Activated naive CD4-positive, alpha-beta T cell treated with anti-CD3 and anti-CD28 coated beads for 36 hours (primary cell): ENCODE measurements at regions not wholly inside any gene's neighbourhood (a gene's known extent, or its start where the extent isn't known, plus 50 kb on each side); places are given as distances from the start of the nearest gene placed in this dataset.

Experiments
- CTCF ChIA-PET: fragments of 350-600 bp; sonication (Branson Sonifier 250); formaldehyde crosslinking; loops from one replicate; lab custom pipeline; 2021; ENCODE audit warnings: antibody characterized with exemption; lab: Charles Lee
- DNase-seq: peaks from one replicate; pipeline ENCODE4 v3.0.0-alpha.2; 2020
- H3K27ac Mint-ChIP-seq: one replicate; pipeline ENCODE4 v1.8.0; 2021; ENCODE audit warnings: mild to moderate bottlenecking, mixed read lengths
- H3K27me3 Mint-ChIP-seq: one replicate; pipeline ENCODE4 v1.8.0; 2021; ENCODE audit warnings: low read depth, mixed read lengths
- H3K36me3 Mint-ChIP-seq: one replicate; pipeline ENCODE4 v1.8.0; 2021; ENCODE audit warnings: low read depth, mixed read lengths
- H3K4me1 Mint-ChIP-seq: one replicate; pipeline ENCODE4 v1.8.0; 2021; ENCODE audit warnings: low read depth, mixed read lengths
- H3K4me3 Mint-ChIP-seq: one replicate; pipeline ENCODE4 v1.8.0; 2021; ENCODE audit warnings: mild to moderate bottlenecking, moderate library complexity, mixed read lengths
- H3K9me3 Mint-ChIP-seq: one replicate; pipeline ENCODE4 v1.8.0; 2021; ENCODE audit warnings: mixed read lengths
- intact Hi-C: fragments of 100-400 bp; cut with micrococcal nuclease; formaldehyde crosslinking; loops from one replicate; pipeline ENCODE4 v1.15.1; 2023

DNA sequence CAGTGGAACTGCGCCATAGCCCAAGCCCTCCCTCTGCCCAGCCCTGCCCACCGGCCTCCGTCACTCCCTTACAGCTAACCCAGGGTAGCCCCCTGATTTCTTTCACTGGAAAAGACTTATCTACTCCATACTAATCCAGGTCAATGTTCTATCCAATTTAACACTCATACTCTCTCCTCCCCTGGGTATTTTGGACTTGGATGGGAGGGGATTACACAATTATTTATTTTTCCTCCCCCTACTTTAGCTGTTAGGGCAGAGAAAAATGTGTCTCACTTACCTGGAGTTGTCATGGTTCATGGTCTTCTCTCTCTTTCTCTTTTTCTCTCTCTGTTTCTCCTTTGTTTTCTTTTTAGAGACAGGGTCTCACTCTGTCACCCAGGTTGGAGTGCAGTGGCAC, 100.6 kb upstream of the ST8SIA3 start:
- CTCF ChIA-PET = interaction anchor here (0.6 kb wide), 1 partner anchor 31 kb away, joined by 3 read pairs; no protein-coding TSS in a partner anchor
- H3K4me1 Mint-ChIP-seq = no peaks in the 10 kb centered on the region

GRCh38 chr18:57253903-57254302, 98.5 kb upstream of the ST8SIA3 start:
- no peaks in the 10 kb centered on the region for H3K27me3 Mint-ChIP-seq
- H3K4me3 Mint-ChIP-seq = no peak overlapping the region
- intact Hi-C loops = no loop called here
- no peaks in the 10 kb centered on the region for H3K9me3 Mint-ChIP-seq
- no peaks in the 10 kb centered on the region for H3K4me1 Mint-ChIP-seq
- CTCF ChIA-PET = no interaction called here
- no peak overlapping the region for H3K27ac Mint-ChIP-seq
- DNase-seq = no peak
- no peaks in the 10 kb centered on the region for H3K36me3 Mint-ChIP-seq

More for the DNA sequence above, 100.6 kb upstream of the ST8SIA3 start:
- Mint-ChIP-seq H3K27ac (no peak overlapping the region), H3K27me3 (peaks cover 3% of the 10 kb centered on the region), H3K36me3 (no peaks in the 10 kb centered on the region), H3K4me3 (no peak overlapping the region), H3K9me3 (no peaks in the 10 kb centered on the region)
- intact Hi-C loops = no loop called here
- DNase-seq = no peak

DNA sequence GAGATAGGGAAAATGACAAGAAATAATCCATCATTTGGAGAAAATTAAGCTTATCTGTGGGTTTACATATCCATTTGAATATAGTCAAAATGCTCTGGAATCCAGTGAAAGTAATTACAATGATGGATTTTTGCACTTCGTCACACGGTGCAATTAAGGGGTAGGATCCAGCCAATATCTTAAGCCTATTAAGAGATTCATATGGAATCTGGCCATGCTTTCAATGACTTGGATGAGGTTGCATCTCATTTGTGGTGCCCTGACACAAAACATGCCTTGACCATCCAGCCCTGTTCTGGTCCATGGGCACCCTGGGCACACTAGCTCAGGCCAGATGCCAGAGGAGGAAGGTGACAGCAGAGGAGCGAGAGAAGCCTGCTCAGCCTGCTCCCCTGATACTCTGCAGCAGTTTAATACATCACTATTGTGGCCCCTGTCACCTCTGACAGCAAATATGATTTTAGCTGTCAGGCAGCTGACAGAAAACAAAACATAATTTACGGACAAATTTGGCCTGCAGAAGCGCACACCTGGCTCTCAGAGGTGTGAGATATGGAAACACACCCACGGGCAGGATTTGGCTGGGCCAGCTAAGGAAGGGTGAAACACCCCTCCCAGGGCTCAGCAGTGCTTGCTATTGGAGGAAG, 94.1 kb upstream of the ST8SIA3 start:
- no peak for DNase-seq
- CTCF ChIA-PET = no interaction called here
- Mint-ChIP-seq H3K4me1 (no peaks in the 10 kb centered on the region), H3K27me3 (peaks cover 4% of the 10 kb centered on the region), H3K9me3 (no peaks in the 10 kb centered on the region), H3K4me3 (no peak overlapping the region), H3K27ac (no peak overlapping the region), H3K36me3 (no peaks in the 10 kb centered on the region)
- intact Hi-C loops = no loop called here

DNA sequence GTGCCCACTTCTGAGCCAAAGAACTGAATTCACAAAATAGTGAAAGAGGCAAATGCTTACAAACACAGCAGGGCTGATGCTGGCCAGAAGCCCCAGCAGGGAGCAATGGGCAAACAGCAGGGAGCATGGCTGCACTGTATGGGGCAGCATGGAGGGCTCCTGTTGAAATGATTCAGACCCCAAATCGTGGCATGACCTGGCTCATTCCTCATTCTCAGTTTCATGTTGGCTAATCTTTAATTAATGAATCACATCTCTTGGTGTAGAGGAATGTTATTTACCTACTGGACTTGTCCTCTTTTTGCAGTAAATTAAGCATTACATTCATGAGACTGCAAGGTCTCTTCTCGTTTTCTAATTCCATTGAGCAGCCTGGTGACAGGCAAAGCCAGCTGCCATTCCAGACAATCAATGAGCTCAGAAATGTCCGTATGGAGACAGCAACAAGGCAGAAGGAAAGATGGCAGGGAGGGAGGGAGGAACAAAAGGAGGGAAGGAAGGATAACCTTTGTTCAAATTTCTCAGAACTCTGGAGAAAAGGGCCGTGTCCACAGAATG, 84.9 kb upstream of the ST8SIA3 start:
- CTCF ChIA-PET = no interaction called here
- Mint-ChIP-seq H3K27me3 (peaks cover 6% of the 10 kb centered on the region), H3K27ac (no peak overlapping the region), H3K4me1 (no peaks in the 10 kb centered on the region), H3K4me3 (no peak overlapping the region), H3K36me3 (no peaks in the 10 kb centered on the region), H3K9me3 (no peaks in the 10 kb centered on the region)
- DNase-seq = no peak
- intact Hi-C loops = no loop called here

- Mint-ChIP-seq H3K9me3 (no peaks in the 10 kb centered on the region), H3K4me1 (no peaks in the 10 kb centered on the region), H3K27me3 (peaks cover 13% of the 10 kb centered on the region), H3K4me3 (no peak overlapping the region), H3K36me3 (no peaks in the 10 kb centered on the region), H3K27ac (no peak overlapping the region)
- intact Hi-C loops = no loop called here
- CTCF ChIA-PET = no interaction called here
- DNase-seq = no peak
Observed at GRCh38 chr18:57269756-57270155, 82.6 kb upstream of the ST8SIA3 start.

- Mint-ChIP-seq H3K36me3 (no peaks in the 10 kb centered on the region), H3K9me3 (no peaks in the 10 kb centered on the region), H3K4me3 (no peak overlapping the region), H3K27ac (no peak overlapping the region), H3K27me3 (peaks cover 13% of the 10 kb centered on the region), H3K4me1 (no peaks in the 10 kb centered on the region)
- intact Hi-C loops = no loop called here
- CTCF ChIA-PET = no interaction called here
- no peak for DNase-seq
Observed at GRCh38 chr18:57270156-57270555, 82.2 kb upstream of the ST8SIA3 start.

- Mint-ChIP-seq H3K27ac (no peak overlapping the region), H3K9me3 (no peaks in the 10 kb centered on the region), H3K4me1 (no peaks in the 10 kb centered on the region), H3K27me3 (peaks cover 12% of the 10 kb centered on the region), H3K36me3 (no peaks in the 10 kb centered on the region), H3K4me3 (no peak overlapping the region)
- DNase-seq = no peak
- intact Hi-C loops = no loop called here
- CTCF ChIA-PET = no interaction called here
Observed at GRCh38 chr18:57273194-57273593, 79.2 kb upstream of the ST8SIA3 start.

DNA sequence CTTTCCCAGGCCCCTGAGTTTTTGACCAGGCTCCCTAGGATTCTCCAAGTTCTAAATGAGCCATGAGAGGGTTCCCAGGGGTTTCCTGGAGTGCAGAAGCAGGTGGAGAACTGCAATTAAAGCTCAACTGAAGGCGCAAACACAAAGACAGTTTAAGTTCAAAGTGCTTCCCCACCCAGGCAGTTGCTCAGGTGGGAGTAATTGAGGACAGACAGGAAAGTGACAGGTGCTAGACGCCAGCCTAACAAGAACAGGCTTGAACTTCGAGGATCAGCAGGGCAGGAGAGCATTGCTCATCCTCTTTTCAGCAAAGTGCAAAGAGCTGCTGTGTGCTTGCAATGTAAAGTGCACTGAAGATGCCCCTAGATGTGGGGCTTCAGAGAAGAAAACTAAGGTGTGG, 77.2 kb upstream of the ST8SIA3 start:
- DNase-seq = no peak
- H3K4me1 Mint-ChIP-seq = no peaks in the 10 kb centered on the region
- H3K4me3 Mint-ChIP-seq = no peak overlapping the region
- no peaks in the 10 kb centered on the region for H3K9me3 Mint-ChIP-seq
- CTCF ChIA-PET = no interaction called here
- peaks cover 12% of the 10 kb centered on the region for H3K27me3 Mint-ChIP-seq
- no peaks in the 10 kb centered on the region for H3K36me3 Mint-ChIP-seq
- intact Hi-C loops = no loop called here
- no peak overlapping the region for H3K27ac Mint-ChIP-seq

DNA sequence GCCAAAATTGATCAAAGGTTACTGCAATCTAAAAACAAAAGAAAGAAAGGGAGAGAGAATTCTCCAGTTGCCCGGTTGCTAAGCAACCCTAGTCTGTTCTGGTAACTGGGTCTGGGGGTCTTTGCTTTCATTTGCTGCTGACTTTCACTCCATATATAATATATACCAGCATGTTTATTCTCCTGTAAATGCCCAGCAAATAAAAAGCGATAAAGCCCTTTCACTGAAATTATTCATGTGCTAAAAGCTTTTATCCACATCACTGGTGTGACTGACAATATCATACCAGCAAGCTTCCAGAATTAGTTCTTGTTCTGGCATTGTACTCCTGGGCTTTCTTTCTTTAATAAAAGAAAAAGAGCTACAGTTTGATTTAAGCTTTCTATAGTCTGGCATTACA, 75.5 kb upstream of the ST8SIA3 start:
- Mint-ChIP-seq H3K27me3 (peaks cover 12% of the 10 kb centered on the region), H3K27ac (no peak overlapping the region), H3K4me1 (no peaks in the 10 kb centered on the region), H3K4me3 (no peak overlapping the region), H3K9me3 (no peaks in the 10 kb centered on the region), H3K36me3 (no peaks in the 10 kb centered on the region)
- intact Hi-C loops = no loop called here
- CTCF ChIA-PET = no interaction called here
- no peak for DNase-seq

- H3K4me3 Mint-ChIP-seq = no peak overlapping the region
- DNase-seq = no peak
Observed at GRCh38 chr18:57278933-57279332, 73.4 kb upstream of the ST8SIA3 start.

GRCh38 chr18:57281519-57281918, 70.8 kb upstream of the ST8SIA3 start:
- Mint-ChIP-seq H3K36me3 (no peaks in the 10 kb centered on the region), H3K27me3 (no peaks in the 10 kb centered on the region), H3K9me3 (peaks cover 2% of the 10 kb centered on the region), H3K4me3 (no peak overlapping the region), H3K27ac (no peak overlapping the region), H3K4me1 (no peaks in the 10 kb centered on the region)
- CTCF ChIA-PET = no interaction called here
- intact Hi-C loops = no loop called here
- no peak for DNase-seq

More at GRCh38 chr18:57278933-57279332, 73.4 kb upstream of the ST8SIA3 start:
- H3K27me3 Mint-ChIP-seq = no peaks in the 10 kb centered on the region
- CTCF ChIA-PET = no interaction called here
- no peak overlapping the region for H3K27ac Mint-ChIP-seq
- intact Hi-C loops = no loop called here
- no peaks in the 10 kb centered on the region for H3K4me1 Mint-ChIP-seq
- H3K36me3 Mint-ChIP-seq = no peaks in the 10 kb centered on the region
- H3K9me3 Mint-ChIP-seq = peaks cover 2% of the 10 kb centered on the region

- Mint-ChIP-seq H3K36me3 (no peaks in the 10 kb centered on the region), H3K27ac (no peak overlapping the region), H3K4me3 (no peak overlapping the region), H3K9me3 (peaks cover 4% of the 10 kb centered on the region), H3K27me3 (peaks cover 6% of the 10 kb centered on the region), H3K4me1 (no peaks in the 10 kb centered on the region)
- no peak for DNase-seq
- intact Hi-C loops = no loop called here
- CTCF ChIA-PET = no interaction called here
Observed at GRCh38 chr18:57286949-57287348, 65.4 kb upstream of the ST8SIA3 start.

GRCh38 chr18:57287766-57288165, 64.6 kb upstream of the ST8SIA3 start:
- Mint-ChIP-seq H3K27me3 (peaks cover 6% of the 10 kb centered on the region), H3K4me1 (no peaks in the 10 kb centered on the region), H3K36me3 (no peaks in the 10 kb centered on the region), H3K9me3 (peaks cover 4% of the 10 kb centered on the region), H3K4me3 (no peak overlapping the region), H3K27ac (no peak overlapping the region)
- DNase-seq = no peak
- intact Hi-C loops = no loop called here
- CTCF ChIA-PET = no interaction called here
